K562 (cell line): ENCODE measurements at regions not wholly inside any gene's neighbourhood (a gene's known extent, or its start where the extent isn't known, plus 50 kb on each side); places are given as distances from the start of the nearest gene placed in this dataset.

Experiments
- CBX8 ChIP-seq: fragments of 200-600 bp; sonication (generic); IDR thresholded peaks from 2 replicates; pipeline ENCODE4 v1.6.1; 2012; ENCODE audit warnings: borderline replicate concordance, mixed run types, low read depth, mild to moderate bottlenecking, moderate library complexity, mixed read lengths, low read length, control low read depth, inconsistent platforms; ENCODE audit not compliant: poor library complexity, severe bottlenecking; ENCODE audit errors: extremely low read depth
- EZH2 ChIP-seq: IDR thresholded peaks from 2 replicates; pipeline ENCODE4 v1.6.1; 2012; ENCODE audit warnings: low read depth, mild to moderate bottlenecking, inconsistent platforms, low read length, borderline replicate concordance
- GABPA ChIP-seq: fragments of 200-800 bp; sonication (Bioruptor generic); conservative IDR thresholded peaks from 2 replicates; pipeline ENCODE4 v1.6.1; 2016; ENCODE audit warnings: low read depth, missing genetic modification characterization, missing compliant biosample characterization
- HMG20B ChIP-seq: fragments of 250-450 bp; sonication (Bioruptor Pico); IDR thresholded peaks from 2 replicates; pipeline ENCODE4 v1.5.0; 2021; ENCODE audit warnings: mild to moderate bottlenecking
- MEF2A ChIP-seq: IDR thresholded peaks from 2 replicates; pipeline ENCODE4 v1.6.1; 2011; ENCODE audit warnings: low read depth, mild to moderate bottlenecking, low read length, moderate library complexity; ENCODE audit not compliant: control insufficient read depth
- MXI1 ChIP-seq: IDR thresholded peaks from 2 replicates; pipeline ENCODE4 v1.6.1; 2011; ENCODE audit warnings: low read depth, mild to moderate bottlenecking, improper control_type of control experiment, low read length
- MYC ChIP-seq, 2 experiments: fragments of 250-450 bp in 1 of 2; sonication (Bioruptor Pico) in 1 of 2; IDR thresholded peaks; 2 replicates each; pipeline versions ENCODE4 v1.5.1 to v1.6.1; 2012 to 2021; ENCODE audit warnings: low read depth in 2 of 2, borderline replicate concordance in 1 of 2, improper control_type of control experiment in 1 of 2, low read length in 1 of 2, mild to moderate bottlenecking in 1 of 2, moderate library complexity in 1 of 2
- RBBP5 ChIP-seq: fragments of 200-600 bp; sonication (generic); IDR thresholded peaks from 2 replicates; pipeline ENCODE4 v1.6.1; 2012; ENCODE audit warnings: borderline replicate concordance, mild to moderate bottlenecking, low read length, control low read depth, inconsistent platforms; ENCODE audit not compliant: insufficient read depth, poor library complexity, severe bottlenecking
- TAF1 ChIP-seq: IDR thresholded peaks from 2 replicates; pipeline ENCODE4 v1.6.1; 2011; ENCODE audit warnings: mild to moderate bottlenecking, low read length, moderate library complexity; ENCODE audit not compliant: insufficient read depth, control insufficient read depth, severe bottlenecking; ENCODE audit errors: extremely low read depth
- ZBTB33 ChIP-seq: sonication (generic); formaldehyde crosslinking; IDR thresholded peaks from 2 replicates; pipeline ENCODE4 v1.8.1; 2023; ENCODE audit warnings: mild to moderate bottlenecking, missing genetic modification reagents
- ZNF384 ChIP-seq: IDR thresholded peaks from 2 replicates; pipeline ENCODE4 v1.6.1; 2012; ENCODE audit warnings: low read depth, low read length, improper control_type of control experiment
- TF ChIP-seq, protein P1 (sequence below): sonication (generic); formaldehyde crosslinking; IDR thresholded peaks from 2 replicates; pipeline ENCODE4 v1.8.0; 2022; ENCODE audit warnings: missing genetic modification reagents, mild to moderate bottlenecking, moderate library complexity, borderline replicate concordance

- no peak for TF ChIP-seq ZBTB33 (CRISPR knock-in tag)
- no peak for TF ChIP-seq EZH2
- no peak for TF ChIP-seq CBX8
- TF ChIP-seq MXI1: no peak
- no peak for TF ChIP-seq RBBP5
- no peak for TF ChIP-seq ZNF384
- no peak for TF ChIP-seq MEF2A
- TF ChIP-seq GABPA (tag): no peak
- no peak for TF ChIP-seq MYC (IDR thresholded peaks at IDR 0.05; ENCODE audit: low read depth, low read length)
- no peak for TF ChIP-seq MYC (CRISPR knock-in tag; IDR thresholded peaks at IDR 0.05; ENCODE audit: borderline replicate concordance, low read depth)
- TF ChIP-seq, protein P1, sequence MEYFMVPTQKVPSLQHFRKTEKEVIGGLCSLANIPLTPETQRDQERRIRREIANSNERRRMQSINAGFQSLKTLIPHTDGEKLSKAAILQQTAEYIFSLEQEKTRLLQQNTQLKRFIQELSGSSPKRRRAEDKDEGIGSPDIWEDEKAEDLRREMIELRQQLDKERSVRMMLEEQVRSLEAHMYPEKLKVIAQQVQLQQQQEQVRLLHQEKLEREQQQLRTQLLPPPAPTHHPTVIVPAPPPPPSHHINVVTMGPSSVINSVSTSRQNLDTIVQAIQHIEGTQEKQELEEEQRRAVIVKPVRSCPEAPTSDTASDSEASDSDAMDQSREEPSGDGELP (CRISPR knock-in tag): no peak
- TF ChIP-seq TAF1: no peak
- no peak for TF ChIP-seq HMG20B (CRISPR knock-in tag)
These were observed 683.8 kb upstream of the NR2F2 start for GRCh38 chr15:95646484-95647273.
